ENCODE measurements at regions not wholly inside any gene's neighbourhood (a gene's known extent, or its start where the extent isn't known, plus 50 kb on each side); places are given as distances from the start of the nearest gene placed in this dataset.

GRCh38 chr2:240341064-240341463 is 94.4 kb upstream of the GPC1 start:
- DNase-seq (ENCODE audit: low read depth in 2 of 2) = no peak

- DNase-seq (ENCODE audit: low read depth in 2 of 2) = no peak
Measured at GRCh38 chr2:240343548-240343947, 91.9 kb upstream of the GPC1 start.

- no peak for DNase-seq (ENCODE audit: low read depth in 2 of 2)
Measured at GRCh38 chr2:240344904-240345303, 90.6 kb upstream of the GPC1 start.

GRCh38 chr2:240346015-240346752 is 89.3 kb upstream of the GPC1 start:
- DNase-seq (ENCODE audit: low read depth in 2 of 2) = no peak

- DNase-seq (ENCODE audit: low read depth in 2 of 2) = no peak
Measured at GRCh38 chr2:240346753-240347372, 88.6 kb upstream of the GPC1 start.

- no peak for DNase-seq (ENCODE audit: low read depth in 2 of 2)
Measured at GRCh38 chr2:240347373-240347940, 88.0 kb upstream of the GPC1 start.

GRCh38 chr2:240347949-240348500 is 87.4 kb upstream of the GPC1 start:
- no peak for DNase-seq (ENCODE audit: low read depth in 2 of 2)

GRCh38 chr2:240348522-240348921 is 86.9 kb upstream of the GPC1 start:
- no peak for DNase-seq (ENCODE audit: low read depth in 2 of 2)

GRCh38 chr2:240349133-240350005 is 86.1 kb upstream of the GPC1 start:
- no peak for DNase-seq (ENCODE audit: low read depth in 2 of 2)

GRCh38 chr2:240350006-240350355 is 85.5 kb upstream of the GPC1 start:
- DNase-seq (ENCODE audit: low read depth in 2 of 2) = no peak

- DNase-seq (ENCODE audit: low read depth in 2 of 2) = no peak
Measured at GRCh38 chr2:240350696-240351087, 84.8 kb upstream of the GPC1 start.

GRCh38 chr2:240351088-240351741 is 84.2 kb upstream of the GPC1 start:
- DNase-seq (ENCODE audit: low read depth in 2 of 2) = no peak

- no peak for DNase-seq (ENCODE audit: low read depth in 2 of 2)
Measured at GRCh38 chr2:240351826-240352426, 83.5 kb upstream of the GPC1 start.

GRCh38 chr2:240353086-240353798 is 82.2 kb upstream of the GPC1 start:
- DNase-seq (ENCODE audit: low read depth in 2 of 2) = no peak

- no peak for DNase-seq (ENCODE audit: low read depth in 2 of 2)
Measured at GRCh38 chr2:240353944-240354343, 81.5 kb upstream of the GPC1 start.

GRCh38 chr2:240355001-240355891 is 80.2 kb upstream of the GPC1 start:
- no peak for DNase-seq (ENCODE audit: low read depth in 2 of 2)

GRCh38 chr2:240355962-240356361 is 79.5 kb upstream of the GPC1 start:
- DNase-seq (ENCODE audit: low read depth in 2 of 2) = no peak

GRCh38 chr2:240356700-240357640 is 78.5 kb upstream of the GPC1 start:
- no peak for DNase-seq (ENCODE audit: low read depth in 2 of 2)
